ENCODE measurements at regions not wholly inside any gene's neighbourhood (a gene's known extent, or its start where the extent isn't known, plus 50 kb on each side); places are given as distances from the start of the nearest gene placed in this dataset.

DNA sequence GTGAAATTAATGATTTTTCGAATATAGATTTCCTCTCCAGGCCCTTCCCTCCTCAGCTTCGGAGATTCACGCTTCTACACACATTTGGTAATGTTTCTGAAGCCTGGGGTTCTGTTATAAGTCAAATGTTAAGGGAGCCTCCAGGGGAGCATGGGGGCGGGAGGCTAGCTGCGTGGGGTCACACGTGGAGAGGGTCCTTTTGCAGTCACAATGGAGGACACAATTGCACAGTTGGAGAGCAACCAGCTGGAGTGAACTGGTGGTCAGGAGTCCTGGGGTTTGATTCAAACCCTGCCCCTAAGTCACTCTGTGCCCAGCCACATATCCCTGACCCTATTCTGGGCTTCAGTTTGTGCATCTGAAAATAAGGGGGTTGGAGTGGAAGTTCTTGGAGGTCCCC, 481.4 kb downstream of the CDK5RAP2 start:
- Histone ChIP-seq H3K27ac (no peak overlapping the region), H3K9me3 (ENCODE audit: low read depth) (no peaks in the 10 kb centered on the region), H3K27me3 (no peaks in the 10 kb centered on the region), H3K4me3 (no peak overlapping the region), H3K4me1 (ENCODE audit: low read depth) (no peaks in the 10 kb centered on the region), H3K36me3 (no peaks in the 10 kb centered on the region)
- no peak for DNase-seq (ENCODE audit: low read depth in 1 of 2, low spot score in 1 of 2)
- TF ChIP-seq, protein P1, sequence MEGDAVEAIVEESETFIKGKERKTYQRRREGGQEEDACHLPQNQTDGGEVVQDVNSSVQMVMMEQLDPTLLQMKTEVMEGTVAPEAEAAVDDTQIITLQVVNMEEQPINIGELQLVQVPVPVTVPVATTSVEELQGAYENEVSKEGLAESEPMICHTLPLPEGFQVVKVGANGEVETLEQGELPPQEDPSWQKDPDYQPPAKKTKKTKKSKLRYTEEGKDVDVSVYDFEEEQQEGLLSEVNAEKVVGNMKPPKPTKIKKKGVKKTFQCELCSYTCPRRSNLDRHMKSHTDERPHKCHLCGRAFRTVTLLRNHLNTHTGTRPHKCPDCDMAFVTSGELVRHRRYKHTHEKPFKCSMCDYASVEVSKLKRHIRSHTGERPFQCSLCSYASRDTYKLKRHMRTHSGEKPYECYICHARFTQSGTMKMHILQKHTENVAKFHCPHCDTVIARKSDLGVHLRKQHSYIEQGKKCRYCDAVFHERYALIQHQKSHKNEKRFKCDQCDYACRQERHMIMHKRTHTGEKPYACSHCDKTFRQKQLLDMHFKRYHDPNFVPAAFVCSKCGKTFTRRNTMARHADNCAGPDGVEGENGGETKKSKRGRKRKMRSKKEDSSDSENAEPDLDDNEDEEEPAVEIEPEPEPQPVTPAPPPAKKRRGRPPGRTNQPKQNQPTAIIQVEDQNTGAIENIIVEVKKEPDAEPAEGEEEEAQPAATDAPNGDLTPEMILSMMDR (IDR thresholded peaks at IDR 0.05; ENCODE audit: low read depth, low read length) = no peak

DNA sequence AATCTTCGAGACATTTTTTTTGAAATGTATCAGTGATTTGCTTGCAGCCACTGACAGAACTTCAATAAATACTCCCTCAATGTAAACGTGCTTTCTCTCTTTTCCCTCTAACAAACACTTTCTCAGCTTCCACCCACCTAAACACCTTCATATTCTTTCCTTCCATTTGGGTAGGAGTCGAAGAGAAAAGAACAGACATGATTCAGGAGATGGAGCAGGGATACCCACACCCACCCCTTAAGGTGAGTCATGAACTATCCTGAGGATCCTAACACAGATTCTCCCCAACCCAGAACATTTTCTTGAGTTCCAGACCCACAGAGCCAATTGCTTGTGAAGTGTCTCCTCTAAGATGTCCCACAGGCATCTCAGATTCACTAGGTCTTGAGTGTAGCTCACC, 488.8 kb downstream of the CDK5RAP2 start:
- Histone ChIP-seq H3K27me3 (peaks cover 3% of the 10 kb centered on the region), H3K36me3 (no peaks in the 10 kb centered on the region), H3K9me3 (ENCODE audit: low read depth) (no peaks in the 10 kb centered on the region), H3K4me1 (ENCODE audit: low read depth) (no peaks in the 10 kb centered on the region), H3K4me3 (no peak overlapping the region), H3K27ac (no peak overlapping the region)
- no peak for DNase-seq (ENCODE audit: low read depth in 1 of 2, low spot score in 1 of 2)
- TF ChIP-seq, protein P1 (IDR thresholded peaks at IDR 0.05; ENCODE audit: low read depth, low read length) = no peak

DNA sequence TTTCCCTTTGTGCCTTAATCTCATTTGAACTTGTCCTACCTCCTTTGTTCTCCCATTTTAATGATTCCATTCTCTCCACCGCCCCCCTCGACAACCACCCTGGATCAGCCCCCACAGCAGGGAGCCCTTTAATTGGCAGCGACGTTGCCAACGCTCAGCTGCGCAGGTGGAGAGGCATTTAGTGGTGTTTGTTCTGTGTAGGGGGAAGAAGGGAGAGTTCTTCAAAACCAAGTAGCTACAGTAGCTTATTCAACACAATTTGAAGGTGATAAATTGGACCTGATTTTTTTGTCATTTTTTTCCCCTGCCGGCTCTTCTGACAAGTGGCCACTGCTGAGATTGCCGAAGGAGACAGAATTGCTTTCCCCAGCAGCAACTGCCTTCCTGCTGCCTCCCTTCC, 499.1 kb downstream of the CDK5RAP2 start:
- TF ChIP-seq, protein P1 (IDR thresholded peaks at IDR 0.05; ENCODE audit: low read depth, low read length) = no peak
- Histone ChIP-seq H3K36me3 (no peaks in the 10 kb centered on the region), H3K27ac (no peak overlapping the region), H3K27me3 (no peaks in the 10 kb centered on the region), H3K9me3 (ENCODE audit: low read depth) (no peaks in the 10 kb centered on the region), H3K4me1 (ENCODE audit: low read depth) (no peaks in the 10 kb centered on the region), H3K4me3 (no peak overlapping the region)
- DNase-seq (ENCODE audit: low read depth in 1 of 2, low spot score in 1 of 2) = no peak

DNA sequence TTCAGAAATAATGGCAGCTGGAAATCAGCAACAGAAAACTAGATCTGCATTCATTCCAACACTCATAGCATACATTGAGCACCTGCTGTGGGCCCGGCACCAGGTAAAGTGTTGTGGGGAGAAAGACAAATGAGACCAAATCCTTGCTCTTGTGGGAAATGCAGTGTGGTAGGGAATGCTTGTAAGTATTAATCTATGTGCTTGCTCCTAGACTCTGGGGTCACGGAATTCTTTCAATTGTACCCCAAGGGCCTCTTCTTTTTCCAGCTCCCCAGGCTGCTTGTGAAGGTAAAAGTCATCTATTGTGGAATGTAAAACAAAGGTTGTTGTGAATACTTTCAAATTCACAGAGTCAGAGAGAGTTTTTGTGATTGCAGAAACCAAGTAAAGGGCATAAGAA, 501.9 kb downstream of the CDK5RAP2 start:
- DNase-seq (ENCODE audit: low read depth in 1 of 2, low spot score in 1 of 2) = no peak
- TF ChIP-seq, protein P1 (IDR thresholded peaks at IDR 0.05; ENCODE audit: low read depth, low read length) = no peak
- Histone ChIP-seq H3K4me1 (ENCODE audit: low read depth) (no peaks in the 10 kb centered on the region), H3K9me3 (ENCODE audit: low read depth) (no peaks in the 10 kb centered on the region), H3K27me3 (no peaks in the 10 kb centered on the region), H3K36me3 (no peaks in the 10 kb centered on the region), H3K27ac (no peak overlapping the region), H3K4me3 (no peak overlapping the region)

DNA sequence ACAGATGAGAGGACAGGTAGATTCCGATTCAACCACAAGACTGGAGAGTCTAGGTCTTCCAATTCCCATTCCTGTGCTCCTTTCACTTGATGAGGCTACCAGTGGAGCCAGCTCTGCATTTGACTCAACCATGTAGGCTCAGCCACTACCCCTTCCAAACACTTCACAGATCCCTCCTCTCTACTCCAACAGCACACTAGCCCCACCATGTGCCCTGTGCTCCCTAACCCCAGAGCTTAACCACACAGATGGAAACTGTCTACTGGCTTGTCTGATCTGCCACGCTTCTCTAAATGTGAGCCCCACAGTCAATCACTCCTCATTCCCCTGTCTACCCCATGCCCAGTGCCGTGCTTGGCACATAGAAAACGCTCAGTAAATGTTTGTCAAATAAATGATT, 508.2 kb downstream of the CDK5RAP2 start:
- TF ChIP-seq, protein P1 (IDR thresholded peaks at IDR 0.05; ENCODE audit: low read depth, low read length) = no peak
- H3K9me3 ChIP-seq (ENCODE audit: low read depth) = no peaks in the 10 kb centered on the region
- DNase-seq (ENCODE audit: low read depth in 1 of 2, low spot score in 1 of 2) = no peak

DNA sequence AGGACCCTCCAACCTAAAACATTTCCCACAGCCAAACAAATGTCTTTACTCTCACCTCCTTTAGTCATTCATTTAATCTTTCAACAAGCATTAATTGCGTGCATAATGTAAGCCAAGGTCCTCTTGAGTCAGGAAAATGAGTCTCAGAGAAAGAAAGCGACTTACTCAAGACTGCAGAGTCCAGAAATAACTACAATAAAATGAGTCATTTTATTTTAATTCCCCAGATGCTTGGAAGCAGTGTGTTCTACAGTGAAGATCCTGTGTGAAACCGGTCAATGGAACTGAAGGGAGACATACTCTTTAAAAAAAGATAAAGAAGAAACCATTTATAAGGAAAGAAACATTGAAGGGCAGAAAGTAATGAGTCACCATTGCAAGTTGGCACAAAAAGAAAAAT, 513.7 kb downstream of the CDK5RAP2 start:
- DNase-seq (ENCODE audit: low read depth in 1 of 2, low spot score in 1 of 2) = no peak
- TF ChIP-seq, protein P1 (IDR thresholded peaks at IDR 0.05; ENCODE audit: low read depth, low read length) = no peak
- Histone ChIP-seq H3K4me1 (ENCODE audit: low read depth) (no peaks in the 10 kb centered on the region), H3K9me3 (ENCODE audit: low read depth) (no peaks in the 10 kb centered on the region), H3K36me3 (no peaks in the 10 kb centered on the region), H3K4me3 (no peak overlapping the region), H3K27ac (no peak overlapping the region), H3K27me3 (no peaks in the 10 kb centered on the region)

More for the DNA sequence above, 508.2 kb downstream of the CDK5RAP2 start:
- no peaks in the 10 kb centered on the region for H3K27me3 ChIP-seq
- no peaks in the 10 kb centered on the region for H3K4me1 ChIP-seq (ENCODE audit: low read depth)
- no peak overlapping the region for H3K27ac ChIP-seq
- no peak overlapping the region for H3K4me3 ChIP-seq
- H3K36me3 ChIP-seq = no peaks in the 10 kb centered on the region

Measured in cardiac muscle cell (in vitro differentiated cells and primary cell).